Gastrocnemius medialis (tissue), 4 donors: ENCODE measurements at regions not wholly inside any gene's neighbourhood (a gene's known extent, or its start where the extent isn't known, plus 50 kb on each side); places are given as distances from the start of the nearest gene placed in this dataset.

ENCODE experiments used
- POLR2A ChIP-seq, 2 donors: fragments of 450-650 bp; IDR thresholded peaks; one replicate each; pipeline ENCODE4 v1.6.1; 2017; ENCODE audit warnings: antibody characterized with exemption in 2 of 2, mild to moderate bottlenecking in 2 of 2, moderate library complexity in 2 of 2
- TF ChIP-seq, protein P1 (sequence below), 5 experiments: fragments of 450-650 bp in 3 of 5; fragments of 200-600 bp in 2 of 5; sonication (generic) in 2 of 5; IDR thresholded peaks in 4 of 5; conservative IDR thresholded peaks in 1 of 5; 1 replicate in 4 of 5; 2 replicates in 1 of 5; pipeline ENCODE4 v1.5.1; 2016 to 2019; ENCODE audit warnings: antibody characterized with exemption in 5 of 5, mild to moderate bottlenecking in 3 of 5, moderate library complexity in 3 of 5

DNA sequence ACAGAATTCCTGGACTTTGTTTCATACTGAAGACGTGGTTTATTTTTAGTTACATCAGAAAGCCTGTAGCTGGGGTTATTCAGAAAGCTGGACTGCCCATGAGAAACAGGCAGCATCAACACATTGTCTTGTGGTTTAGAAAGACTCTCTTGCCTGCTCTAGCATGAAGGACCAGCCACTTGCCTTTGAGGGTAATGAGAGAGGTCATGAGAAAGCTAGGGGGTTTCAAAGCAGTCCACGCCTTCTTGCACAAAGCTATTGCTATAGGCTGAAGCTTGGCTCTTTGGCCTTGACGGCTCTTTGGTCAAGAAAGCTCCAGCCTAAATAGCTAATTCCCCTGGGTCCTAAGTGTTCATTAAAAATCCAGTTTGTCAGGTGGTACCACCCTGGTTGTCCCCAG is 208.1 kb downstream of the PRDM2 start:
- TF ChIP-seq POLR2A (IDR thresholded peaks at IDR 0.05): no peak
- TF ChIP-seq, protein P1, sequence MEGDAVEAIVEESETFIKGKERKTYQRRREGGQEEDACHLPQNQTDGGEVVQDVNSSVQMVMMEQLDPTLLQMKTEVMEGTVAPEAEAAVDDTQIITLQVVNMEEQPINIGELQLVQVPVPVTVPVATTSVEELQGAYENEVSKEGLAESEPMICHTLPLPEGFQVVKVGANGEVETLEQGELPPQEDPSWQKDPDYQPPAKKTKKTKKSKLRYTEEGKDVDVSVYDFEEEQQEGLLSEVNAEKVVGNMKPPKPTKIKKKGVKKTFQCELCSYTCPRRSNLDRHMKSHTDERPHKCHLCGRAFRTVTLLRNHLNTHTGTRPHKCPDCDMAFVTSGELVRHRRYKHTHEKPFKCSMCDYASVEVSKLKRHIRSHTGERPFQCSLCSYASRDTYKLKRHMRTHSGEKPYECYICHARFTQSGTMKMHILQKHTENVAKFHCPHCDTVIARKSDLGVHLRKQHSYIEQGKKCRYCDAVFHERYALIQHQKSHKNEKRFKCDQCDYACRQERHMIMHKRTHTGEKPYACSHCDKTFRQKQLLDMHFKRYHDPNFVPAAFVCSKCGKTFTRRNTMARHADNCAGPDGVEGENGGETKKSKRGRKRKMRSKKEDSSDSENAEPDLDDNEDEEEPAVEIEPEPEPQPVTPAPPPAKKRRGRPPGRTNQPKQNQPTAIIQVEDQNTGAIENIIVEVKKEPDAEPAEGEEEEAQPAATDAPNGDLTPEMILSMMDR (IDR thresholded peaks at IDR 0.05 in 4 of 5, conservative IDR thresholded peaks at IDR 0.05 in 1 of 5): no peak
